ENCODE measurements at regions not wholly inside any gene's neighbourhood (a gene's known extent, or its start where the extent isn't known, plus 50 kb on each side); places are given as distances from the start of the nearest gene placed in this dataset.
A peak's percentile ranks its signal among the peaks of the same experiment; 100 is the strongest.

DNA sequence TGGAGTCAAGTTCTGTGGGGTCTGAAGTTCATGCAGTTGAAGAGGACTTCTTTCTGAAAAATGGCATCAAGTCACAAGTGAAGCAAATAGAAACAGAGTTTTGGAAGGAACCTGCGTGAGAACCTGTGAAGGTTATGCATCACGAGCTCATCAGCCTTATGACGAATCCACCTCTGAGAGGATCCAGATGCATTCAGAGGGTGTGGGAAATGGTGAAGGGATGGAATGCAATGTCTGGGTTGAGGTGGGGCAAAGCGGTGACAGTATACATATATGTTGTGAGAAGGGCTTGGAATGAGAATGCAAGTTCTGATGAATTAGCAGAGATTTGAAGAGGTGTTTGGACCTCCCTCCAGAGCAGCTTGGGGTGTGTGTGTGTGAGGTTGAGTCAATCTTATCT, 382.1 kb upstream of the TBL1XR1 start:
- DNase-seq, result no peak

DNA sequence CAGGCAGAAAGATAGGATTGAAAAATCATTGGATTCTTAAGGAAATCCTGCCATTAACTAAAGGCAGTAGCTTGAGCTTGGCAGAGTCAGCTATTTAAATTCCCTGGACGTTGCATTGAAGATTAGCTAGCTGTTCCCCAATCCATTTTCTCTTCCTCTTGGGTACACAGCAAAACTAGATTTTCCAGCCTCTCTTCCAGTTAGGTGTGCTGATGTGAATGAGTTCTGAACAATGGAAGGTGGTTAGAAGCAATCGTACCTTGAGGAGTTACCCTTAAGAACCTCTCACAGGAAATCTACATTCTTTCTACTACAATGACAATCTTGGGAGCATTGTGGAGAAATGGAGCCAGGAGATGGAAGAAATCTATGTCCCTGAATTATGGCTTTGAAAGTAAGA, 383.2 kb upstream of the TBL1XR1 start:
- DNase-seq, result no peak

DNA sequence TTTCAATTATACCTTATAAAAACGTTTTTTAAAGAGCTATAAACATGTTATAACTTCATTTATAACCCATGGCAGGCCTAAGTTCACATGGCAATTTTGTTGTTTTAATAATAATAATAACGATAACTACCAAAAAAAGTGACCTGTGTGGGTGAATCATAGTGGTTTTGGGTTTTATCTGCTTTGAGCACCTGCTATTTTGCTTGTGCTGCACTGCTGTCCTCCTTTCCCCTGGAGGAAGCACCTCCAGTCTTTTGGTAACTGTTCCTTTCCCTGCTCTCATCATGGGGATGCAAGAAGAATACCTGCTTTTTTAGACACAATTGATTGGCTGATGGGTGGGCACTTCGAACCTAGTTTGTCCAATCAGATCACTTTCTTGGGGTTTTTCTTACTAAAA, 388.0 kb upstream of the TBL1XR1 start:
- DNase-seq, result no peak

DNA sequence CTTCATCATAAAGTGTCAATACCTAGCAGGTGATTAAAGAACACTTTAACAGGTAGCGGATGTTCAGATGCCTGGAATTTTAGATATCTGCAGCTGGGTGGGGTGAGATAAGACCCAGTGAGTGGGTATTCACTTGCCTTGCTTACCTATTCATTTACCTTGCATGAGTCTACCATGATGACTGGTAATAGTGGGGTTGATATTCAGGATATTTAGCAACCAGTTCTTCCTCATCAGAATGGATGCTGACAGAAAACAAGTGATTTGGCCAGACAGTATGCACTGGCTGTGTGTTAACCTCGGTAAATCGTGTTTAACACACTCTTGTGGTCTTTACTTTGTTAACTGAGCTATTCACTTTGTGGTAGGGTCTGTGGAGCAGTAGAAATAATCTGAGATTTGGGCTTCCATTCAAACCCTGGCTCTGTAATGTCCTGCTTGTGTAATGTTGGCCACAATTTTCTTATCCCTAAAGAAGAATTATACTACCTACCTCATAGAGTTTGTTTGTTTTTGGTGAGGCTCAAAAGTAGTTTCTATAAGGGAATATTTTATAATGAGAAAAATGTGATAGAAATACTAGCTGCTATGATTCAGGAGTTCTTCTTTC, 391.9 kb upstream of the TBL1XR1 start:
- no peak for DNase-seq

GRCh38 chr3:177589911-177590381, 392.7 kb upstream of the TBL1XR1 start:
- DNase-seq, result peak; percentile 89

- no peak for DNase-seq
Observed at GRCh38 chr3:177590826-177591225, 393.5 kb upstream of the TBL1XR1 start.

GRCh38 chr3:177591379-177591778, 394.1 kb upstream of the TBL1XR1 start:
- DNase-seq, result no peak

- DNase-seq, result no peak
Observed at GRCh38 chr3:177594096-177594495, 396.8 kb upstream of the TBL1XR1 start.

DNA sequence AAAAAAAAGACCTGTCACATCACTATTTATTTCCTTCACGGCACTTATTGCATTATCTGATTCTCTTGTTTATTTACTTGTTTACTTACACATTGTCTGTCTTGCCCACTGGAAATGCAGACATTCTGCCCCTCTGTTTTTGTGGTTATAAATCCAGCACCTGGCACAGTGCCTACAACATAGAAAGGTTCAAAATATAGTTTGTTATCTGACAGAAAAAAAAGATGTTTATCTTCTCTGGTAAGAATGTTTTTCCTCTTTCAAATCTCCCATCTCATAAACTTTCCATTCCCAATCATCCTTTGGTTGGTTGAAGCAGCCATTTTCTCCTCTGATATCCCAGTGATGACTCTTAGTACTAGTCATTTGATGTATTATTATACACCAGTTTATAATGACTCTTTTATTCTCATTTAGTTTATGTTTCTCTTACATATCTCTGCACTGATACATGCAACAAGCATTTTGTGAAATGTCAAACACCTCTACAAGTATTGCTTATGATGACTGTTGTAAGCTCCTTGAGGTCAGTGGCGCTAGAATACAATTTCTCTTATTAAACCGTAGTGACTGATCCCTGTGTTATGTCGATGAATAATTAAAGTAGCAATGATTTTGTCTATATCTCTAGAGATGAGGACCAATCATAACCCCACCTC, 398.4 kb upstream of the TBL1XR1 start:
- no peak for DNase-seq

- DNase-seq, result no peak
Observed at GRCh38 chr3:177596248-177596815, 399.1 kb upstream of the TBL1XR1 start.

DNA sequence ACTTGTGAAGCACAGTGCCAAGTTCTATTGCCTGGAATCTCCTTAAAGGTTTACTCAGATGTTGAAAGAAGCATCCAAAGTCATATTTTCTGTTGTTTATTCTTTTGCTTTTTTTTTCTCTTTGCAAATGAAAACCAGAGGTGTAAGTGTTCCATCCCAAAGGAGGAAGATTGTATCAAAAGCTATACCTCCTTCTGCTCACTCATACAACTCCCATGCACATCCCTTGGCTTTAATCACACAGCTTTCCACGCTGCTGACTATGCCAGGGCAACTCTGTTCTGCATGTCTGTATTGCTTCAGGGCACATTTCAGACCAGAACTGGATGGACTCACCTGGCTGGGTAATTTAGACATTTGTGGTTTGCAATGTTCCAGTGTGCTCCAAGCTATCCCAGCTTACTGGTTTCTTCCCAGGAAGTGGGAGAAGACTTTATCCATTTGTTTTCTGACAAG, 399.6 kb upstream of the TBL1XR1 start:
- DNase-seq, result no peak

DNA sequence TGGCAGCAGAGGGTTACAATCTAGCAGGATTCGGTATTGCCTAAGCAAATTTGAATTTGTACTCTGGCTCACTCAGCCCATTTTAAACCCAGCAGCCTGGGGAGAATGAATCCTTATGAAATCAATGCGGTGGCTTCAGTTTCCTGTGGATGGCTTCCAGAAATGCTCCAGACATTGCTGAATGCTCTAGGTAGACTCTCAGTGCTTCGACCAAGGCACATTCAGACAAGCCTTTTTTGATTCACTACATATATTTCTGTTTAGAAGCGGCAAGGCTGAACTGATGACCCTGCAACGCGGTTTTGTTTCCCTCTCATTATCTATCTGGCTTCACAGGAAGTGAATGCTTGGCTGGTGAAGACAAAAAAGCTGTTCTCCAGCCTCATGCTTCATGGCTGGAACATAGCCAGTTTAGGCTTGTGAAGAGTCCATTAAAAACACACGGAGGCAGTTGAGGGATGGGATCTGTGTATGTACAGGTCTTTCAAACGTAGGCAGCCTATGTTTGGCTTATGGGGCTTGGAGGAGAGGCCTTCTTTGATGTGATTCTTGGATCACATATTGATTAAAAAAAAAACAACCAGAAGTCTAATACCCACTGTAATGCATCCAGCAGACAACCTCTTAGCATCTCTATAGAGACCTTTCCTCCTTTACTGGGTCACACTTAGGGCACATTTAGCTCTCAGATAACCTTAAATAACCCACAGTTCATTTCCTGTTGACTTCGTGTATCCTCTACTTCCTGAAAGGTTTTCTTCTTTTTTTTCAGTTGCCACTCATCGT, 400.2 kb upstream of the TBL1XR1 start:
- DNase-seq, result peak; percentile 91

DNA sequence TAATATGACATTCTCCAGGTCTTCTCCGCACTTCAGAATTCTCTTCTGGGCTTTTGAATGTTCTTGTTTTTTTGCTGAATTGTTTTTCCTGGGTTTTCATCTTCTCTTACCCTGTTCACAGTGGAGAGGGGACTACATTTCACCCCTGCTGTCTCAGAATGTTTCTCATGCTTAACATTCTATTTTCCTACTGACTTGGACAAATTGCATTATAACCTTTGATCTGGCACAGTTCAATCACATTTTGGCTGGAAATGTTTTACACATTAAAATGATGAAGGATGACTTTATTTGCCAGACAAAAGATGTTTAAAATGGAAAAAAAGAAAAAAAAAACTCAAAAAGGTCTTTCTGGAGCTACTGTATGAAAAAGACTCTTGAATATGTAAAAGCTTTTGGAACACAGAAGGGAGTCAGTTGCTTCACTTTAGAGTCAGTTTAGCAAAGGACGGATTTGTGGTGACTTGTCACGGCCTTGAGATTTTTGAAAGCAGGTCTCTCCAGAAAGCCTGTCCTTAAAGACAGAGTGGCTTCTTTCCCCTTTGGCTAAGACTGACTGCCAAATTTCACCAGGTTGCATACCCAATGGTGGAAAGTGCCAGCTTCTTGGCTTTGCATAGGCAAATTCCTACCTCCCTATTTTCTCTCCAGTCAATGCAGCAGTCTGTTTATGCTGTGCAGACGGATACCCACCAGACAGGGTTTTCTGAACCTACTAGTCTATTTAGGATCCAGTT, 401.0 kb upstream of the TBL1XR1 start:
- no peak for DNase-seq

DNA sequence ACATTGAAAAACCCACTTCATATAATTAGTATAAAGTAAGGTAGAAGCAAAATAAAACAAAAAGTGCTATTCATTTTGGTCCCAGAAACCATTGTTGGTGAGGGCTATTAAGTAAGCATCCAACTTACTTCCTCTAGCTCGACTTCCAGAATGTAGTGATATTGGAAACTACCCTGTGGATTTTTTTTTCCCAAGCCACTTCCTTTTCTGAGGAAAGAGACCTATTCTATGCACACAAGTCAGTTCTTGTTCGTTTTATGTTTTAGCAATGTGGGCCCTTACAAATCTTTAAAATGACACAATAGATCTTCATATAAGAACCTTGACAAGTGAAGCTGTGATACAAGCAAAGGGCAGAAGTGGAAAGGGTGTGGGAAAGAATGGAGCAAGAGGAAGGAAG, 402.0 kb upstream of the TBL1XR1 start:
- DNase-seq, result no peak

GRCh38 chr3:177599837-177600236, 402.6 kb upstream of the TBL1XR1 start:
- DNase-seq, result no peak

GRCh38 chr3:177600411-177600810, 403.1 kb upstream of the TBL1XR1 start:
- DNase-seq, result no peak

GRCh38 chr3:177601152-177601551, 403.9 kb upstream of the TBL1XR1 start:
- DNase-seq, result peak; percentile 22

DNA sequence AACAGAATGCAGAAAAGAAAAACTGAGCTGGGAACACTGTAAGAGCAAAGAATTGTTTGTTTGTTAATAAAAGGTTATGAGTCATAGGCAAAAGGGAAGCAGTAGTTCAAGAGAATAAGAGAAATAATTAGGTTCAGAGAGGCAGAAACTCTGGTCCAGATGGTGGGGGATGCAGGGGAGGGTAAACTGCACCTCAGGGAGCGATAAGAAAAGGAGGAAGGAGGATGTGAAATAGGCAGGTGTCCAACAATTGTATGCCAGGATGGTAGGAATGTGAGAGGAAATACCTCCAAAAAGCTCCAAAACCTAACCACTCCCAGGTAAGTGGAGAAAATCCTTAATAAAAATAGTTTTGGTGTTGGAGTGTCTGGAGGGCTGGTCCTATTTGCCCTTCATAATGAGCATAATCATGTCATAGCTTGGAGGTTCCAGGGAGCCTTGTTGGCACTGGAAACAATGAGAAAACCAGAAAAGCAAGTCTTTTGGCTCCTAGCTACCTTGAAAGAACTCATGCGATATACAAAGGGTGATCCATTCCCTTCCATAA, 405.4 kb upstream of the TBL1XR1 start:
- DNase-seq, result no peak

- no peak for DNase-seq
Observed at GRCh38 chr3:177603148-177603603, 405.9 kb upstream of the TBL1XR1 start.

DNA sequence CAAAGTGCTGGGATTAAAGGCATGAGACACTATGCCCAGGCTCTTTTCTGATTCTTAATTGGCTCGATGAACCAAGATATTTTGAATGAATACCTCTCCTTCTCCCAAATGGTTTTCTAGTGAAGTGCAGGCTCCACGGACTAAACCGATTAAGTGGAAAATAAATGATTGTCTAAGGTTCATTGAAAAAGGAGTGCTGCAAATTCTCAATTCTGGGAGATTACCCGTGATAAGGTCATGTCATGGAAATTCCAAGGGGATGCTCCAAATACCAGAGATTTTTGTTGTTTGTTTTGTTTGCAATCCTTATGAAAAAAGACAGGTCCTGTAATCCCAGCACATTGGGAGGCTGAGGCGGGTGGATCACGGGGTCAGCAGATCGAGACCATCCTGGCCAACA, 406.9 kb upstream of the TBL1XR1 start:
- no peak for DNase-seq

DNA sequence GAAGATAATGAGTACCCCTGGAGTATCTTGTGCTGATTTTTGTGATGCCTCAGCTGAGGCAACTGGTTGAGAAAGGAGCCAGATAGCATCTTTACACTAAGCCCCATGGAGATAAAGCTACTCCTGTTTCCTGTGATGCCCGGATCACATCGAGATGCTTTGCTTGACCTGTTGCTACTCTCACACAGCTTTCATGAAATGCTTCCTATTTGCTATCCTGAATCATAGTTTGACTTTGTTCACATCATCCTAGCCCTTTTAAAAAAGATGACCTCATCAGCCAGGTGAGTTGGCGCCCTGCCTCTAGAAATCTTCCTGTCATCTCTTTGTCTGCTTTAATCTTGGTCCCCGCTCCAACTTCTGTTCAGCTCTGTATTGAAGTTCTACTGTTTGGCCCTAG, 409.6 kb upstream of the TBL1XR1 start:
- no peak for DNase-seq

DNA sequence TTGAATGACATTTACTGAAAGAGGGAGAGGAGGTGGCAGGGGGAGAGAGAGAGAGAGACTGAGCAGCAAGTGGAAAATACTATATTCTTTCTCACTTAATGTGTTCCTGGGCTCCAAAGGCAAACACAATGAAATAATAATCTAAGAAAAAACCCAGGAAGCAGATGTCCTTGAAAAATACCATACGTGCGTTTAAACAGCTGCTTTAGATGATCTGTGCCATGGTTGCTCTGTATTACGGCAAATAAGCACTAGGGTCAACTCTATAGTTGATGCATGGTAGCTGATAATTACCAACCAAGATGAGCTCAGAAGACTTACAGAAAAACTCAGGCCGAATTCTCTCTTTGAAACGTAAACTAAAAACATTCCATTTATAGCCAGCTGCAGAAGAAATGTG, 410.3 kb upstream of the TBL1XR1 start:
- peak; percentile 22 for DNase-seq

DNA sequence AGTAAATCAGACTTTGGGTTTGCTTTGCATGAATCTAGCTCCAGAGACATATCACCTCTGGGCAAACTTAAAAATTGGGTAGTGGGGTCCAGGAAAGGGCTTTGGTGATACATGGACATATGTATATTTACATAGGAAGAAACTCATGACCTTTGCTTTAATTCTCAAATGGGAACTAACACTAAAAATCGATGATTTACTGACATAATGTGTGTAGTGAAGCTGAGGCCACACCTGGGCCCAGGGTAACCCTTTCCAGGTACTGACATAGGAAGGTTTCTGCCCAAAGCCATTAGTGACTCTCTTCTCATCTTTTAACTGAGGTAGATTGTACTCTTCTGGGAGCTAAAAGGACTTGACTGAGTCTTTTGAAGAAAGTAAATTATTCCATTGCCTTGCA, 411.2 kb upstream of the TBL1XR1 start:
- DNase-seq, result no peak

All from COR-L47 (cell line).